Gastrocnemius medialis (tissue), 4 donors: ENCODE measurements at regions not wholly inside any gene's neighbourhood (a gene's known extent, or its start where the extent isn't known, plus 50 kb on each side); places are given as distances from the start of the nearest gene placed in this dataset.

Experiments used
- ATAC-seq, 2 donors: fragments of 150-250 bp; one replicate each; pipeline ENCODE4 v1.9.1; 2016
- DNase-seq, 2 donors: peaks; one replicate each; pipeline ENCODE4 v3.0.0-alpha.2; 2019
- H3K27ac ChIP-seq, 4 donors: fragments of 200-600 bp; sonication (generic); 1 replicate in 1 of 4; 2 replicates in 3 of 4; pipeline ENCODE4 v1.5.1; 2016 to 2018; ENCODE audit warnings: mild to moderate bottlenecking in 2 of 4, moderate library complexity in 1 of 4
- H3K27me3 ChIP-seq, 3 donors: fragments of 200-600 bp; sonication (generic) in 2 of 3; 1 replicate in 1 of 3; 2 replicates in 2 of 3; pipeline versions ENCODE4 v1.5.1 to v1.6.0; 2016 to 2019; ENCODE audit warnings: mild to moderate bottlenecking in 1 of 3, moderate library complexity in 1 of 3
- H3K36me3 ChIP-seq, 2 donors: fragments of 200-600 bp; sonication (generic) in 1 of 2; one replicate each; pipeline ENCODE4 v1.5.1; 2017 to 2018
- H3K4me1 ChIP-seq, 2 donors: fragments of 200-600 bp; sonication (generic) in 1 of 2; one replicate each; pipeline ENCODE4 v1.5.1; 2016 to 2017; ENCODE audit warnings: mild to moderate bottlenecking in 2 of 2
- H3K4me3 ChIP-seq, 4 donors: fragments of 200-600 bp; sonication (generic) in 3 of 4; 1 replicate in 1 of 4; 2 replicates in 3 of 4; pipeline ENCODE4 v1.5.1; 2016 to 2019; ENCODE audit warnings: mild to moderate bottlenecking in 2 of 4
- H3K9me3 ChIP-seq, 3 donors: fragments of 200-600 bp; sonication (generic) in 2 of 3; 1 replicate in 1 of 3; 2 replicates in 2 of 3; pipeline ENCODE4 v1.5.1; 2016 to 2019
- CTCF ChIP-seq, 5 experiments: fragments of 450-650 bp in 3 of 5; fragments of 200-600 bp in 2 of 5; sonication (generic) in 2 of 5; IDR thresholded peaks in 4 of 5; conservative IDR thresholded peaks in 1 of 5; 1 replicate in 4 of 5; 2 replicates in 1 of 5; pipeline ENCODE4 v1.5.1; 2016 to 2019; ENCODE audit warnings: antibody characterized with exemption in 5 of 5, mild to moderate bottlenecking in 3 of 5, moderate library complexity in 3 of 5
- POLR2A ChIP-seq, 2 donors: fragments of 450-650 bp; IDR thresholded peaks; one replicate each; pipeline ENCODE4 v1.6.1; 2017; ENCODE audit warnings: antibody characterized with exemption in 2 of 2, mild to moderate bottlenecking in 2 of 2, moderate library complexity in 2 of 2
- in situ Hi-C, 4 donors: fragments of 200-750 bp; cut with MboI; loops; one replicate each; pipeline versions ENCODE4 v1.15.0 to v1.8.0; 2017; ENCODE audit warnings: low sequenced_read_pairs in 4 of 4
- intact Hi-C: fragments of 100-400 bp; cut with DNase I; formaldehyde crosslinking; loops from one replicate; pipeline ENCODE4 v1.15.1; 2023; ENCODE audit warnings: low total_unique reads

- no peak overlapping the region for H3K4me3 ChIP-seq
Measured at GRCh38 chr6:93165850-93166430, 253.4 kb downstream of the EPHA7 start.

GRCh38 chr6:93164781-93165180 is 254.6 kb downstream of the EPHA7 start:
- Histone ChIP-seq H3K36me3 (no peaks in the 10 kb centered on the region), H3K4me1 (no peaks in the 10 kb centered on the region), H3K27me3 (no peaks in the 10 kb centered on the region), H3K27ac (no peak overlapping the region), H3K4me3 (no peak overlapping the region), H3K9me3 (no peaks in the 10 kb centered on the region)
- DNase-seq (no peak), ATAC-seq (no peak)
- in situ Hi-C loops = no loop called here
- intact Hi-C loops = no loop called here
- TF ChIP-seq POLR2A (IDR thresholded peaks at IDR 0.05) (no peak), CTCF (IDR thresholded peaks at IDR 0.05 in 4 of 5, conservative IDR thresholded peaks at IDR 0.05 in 1 of 5) (no peak)

More at GRCh38 chr6:93165850-93166430, 253.4 kb downstream of the EPHA7 start:
- Histone ChIP-seq H3K9me3 (no peaks in the 10 kb centered on the region), H3K36me3 (no peaks in the 10 kb centered on the region), H3K4me1 (no peaks in the 10 kb centered on the region), H3K27ac (no peak overlapping the region), H3K27me3 (no peaks in the 10 kb centered on the region)
- ATAC-seq (no peak), DNase-seq (no peak)
- in situ Hi-C loops = no loop called here
- intact Hi-C loops = no loop called here
- TF ChIP-seq CTCF (IDR thresholded peaks at IDR 0.05 in 4 of 5, conservative IDR thresholded peaks at IDR 0.05 in 1 of 5) (no peak), POLR2A (IDR thresholded peaks at IDR 0.05) (no peak)

- TF ChIP-seq CTCF (IDR thresholded peaks at IDR 0.05 in 4 of 5, conservative IDR thresholded peaks at IDR 0.05 in 1 of 5) (no peak), POLR2A (IDR thresholded peaks at IDR 0.05) (no peak)
- H3K4me3 ChIP-seq = no peak overlapping the region
- in situ Hi-C loops = no loop called here
- no peaks in the 10 kb centered on the region for H3K27me3 ChIP-seq
- H3K36me3 ChIP-seq = no peaks in the 10 kb centered on the region
- DNase-seq = no peak
- intact Hi-C loops = no loop called here
- ATAC-seq = no peak
- H3K4me1 ChIP-seq = no peaks in the 10 kb centered on the region
- H3K9me3 ChIP-seq = no peaks in the 10 kb centered on the region
- H3K27ac ChIP-seq = no peak overlapping the region
Measured at GRCh38 chr6:93163146-93163545, 256.2 kb downstream of the EPHA7 start.

- ATAC-seq (no peak), DNase-seq (no peak)
- Histone ChIP-seq H3K36me3 (no peaks in the 10 kb centered on the region), H3K4me3 (no peak overlapping the region), H3K27ac (no peak overlapping the region), H3K27me3 (no peaks in the 10 kb centered on the region), H3K9me3 (no peaks in the 10 kb centered on the region), H3K4me1 (no peaks in the 10 kb centered on the region)
- intact Hi-C loops = no loop called here
- no peak for TF ChIP-seq CTCF (IDR thresholded peaks at IDR 0.05 in 4 of 5, conservative IDR thresholded peaks at IDR 0.05 in 1 of 5)
- no peak for TF ChIP-seq POLR2A (IDR thresholded peaks at IDR 0.05)
- in situ Hi-C loops = no loop called here
Measured at GRCh38 chr6:93139408-93140081, 279.8 kb downstream of the EPHA7 start.
